Kidney epithelial cell (primary cell): ENCODE measurements at regions not wholly inside any gene's neighbourhood (a gene's known extent, or its start where the extent isn't known, plus 50 kb on each side); places are given as distances from the start of the nearest gene placed in this dataset.

Experiments used
- DNase-seq: peaks from one replicate; pipeline ENCODE4 v3.0.0-alpha.2; 2010; ENCODE audit warnings: low read depth
- H3K27me3 ChIP-seq: 2 replicates; pipeline ENCODE4 v1.6.0; 2011; ENCODE audit warnings: low read length; ENCODE audit not compliant: control insufficient read depth, insufficient read depth
- H3K36me3 ChIP-seq: 2 replicates; pipeline ENCODE4 v1.5.1; 2011; ENCODE audit warnings: low read length; ENCODE audit not compliant: control insufficient read depth, insufficient read depth
- H3K4me3 ChIP-seq: 2 replicates; pipeline ENCODE4 v1.5.1; 2011; ENCODE audit warnings: low read depth, mild to moderate bottlenecking, control low read depth, low read length
- CTCF ChIP-seq: IDR thresholded peaks from 2 replicates; pipeline ENCODE4 v1.5.1; 2011; ENCODE audit warnings: mild to moderate bottlenecking, moderate library complexity, low read length, control low read depth, inconsistent platforms; ENCODE audit not compliant: insufficient read depth, poor library complexity, severe bottlenecking

- Histone ChIP-seq H3K4me3 (no peak overlapping the region), H3K27me3 (peaks cover 6% of the 10 kb centered on the region), H3K36me3 (no peaks in the 10 kb centered on the region)
- DNase-seq, result no peak
- TF ChIP-seq CTCF, result no peak
Measured at GRCh38 chr21:32834916-32835235, 63.3 kb upstream of the PAXBP1 start.

- H3K36me3 ChIP-seq, result no peaks in the 10 kb centered on the region
- peaks cover 3% of the 10 kb centered on the region for H3K27me3 ChIP-seq
- TF ChIP-seq CTCF, result no peak
- no peak for DNase-seq
- H3K4me3 ChIP-seq, result no peak overlapping the region
Measured at GRCh38 chr21:32842146-32842545, 70.6 kb upstream of the PAXBP1 start.

GRCh38 chr21:32843561-32843960, 72.0 kb upstream of the PAXBP1 start:
- Histone ChIP-seq H3K27me3 (peaks cover 3% of the 10 kb centered on the region), H3K36me3 (no peaks in the 10 kb centered on the region), H3K4me3 (no peak overlapping the region)
- DNase-seq, result no peak
- no peak for TF ChIP-seq CTCF

GRCh38 chr21:32844076-32844475, 72.5 kb upstream of the PAXBP1 start:
- peaks cover 3% of the 10 kb centered on the region for H3K27me3 ChIP-seq
- TF ChIP-seq CTCF, result no peak
- H3K4me3 ChIP-seq, result no peak overlapping the region
- H3K36me3 ChIP-seq, result no peaks in the 10 kb centered on the region
- DNase-seq, result no peak

- no peaks in the 10 kb centered on the region for H3K36me3 ChIP-seq
- peak; percentile 10 for DNase-seq
- H3K4me3 ChIP-seq, result no peak overlapping the region
- H3K27me3 ChIP-seq, result peaks cover under 1% of the 10 kb centered on the region
- TF ChIP-seq CTCF, result no peak
Measured at GRCh38 chr21:32844653-32845436, 73.3 kb upstream of the PAXBP1 start.

- DNase-seq, result no peak
- H3K4me3 ChIP-seq, result no peak overlapping the region
- no peaks in the 10 kb centered on the region for H3K27me3 ChIP-seq
- no peaks in the 10 kb centered on the region for H3K36me3 ChIP-seq
- no peak for TF ChIP-seq CTCF
Measured at GRCh38 chr21:32858628-32859027, 87.1 kb upstream of the PAXBP1 start.
